ENCODE measurements at regions not wholly inside any gene's neighbourhood (a gene's known extent, or its start where the extent isn't known, plus 50 kb on each side); places are given as distances from the start of the nearest gene placed in this dataset.

DNA sequence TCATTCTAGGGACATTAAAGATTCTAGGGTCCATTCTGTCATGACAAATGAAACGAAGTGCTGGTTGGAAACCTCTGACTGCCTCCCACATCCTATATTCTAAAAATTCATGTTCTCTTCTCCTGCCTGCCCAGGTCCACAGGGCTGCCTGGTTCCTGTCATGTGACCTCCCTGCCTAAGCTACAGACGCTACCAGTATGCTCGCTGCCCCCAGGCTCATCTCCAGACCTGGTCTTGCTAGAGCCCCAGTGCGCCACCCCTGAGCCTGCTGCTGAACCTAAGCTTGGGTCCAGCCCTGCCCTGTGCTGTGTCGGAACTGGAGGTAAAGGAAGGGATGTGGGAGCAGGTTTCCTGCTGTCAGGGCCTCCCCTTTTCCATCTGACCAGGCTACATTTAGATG, 231.6 kb upstream of the CDH5 start:
- Histone ChIP-seq H3K4me1 (replicated peaks in 1 of 4; ENCODE audit: control insufficient read depth in 3 of 4, insufficient read depth in 4 of 4, low read length in 3 of 4) (peaks cover 0 to 4% (median 1%) of the 10 kb centered on the region in 4 experiments; a peak in 2 of 7 replicates), H3K9me3 (ENCODE audit: insufficient read depth in 2 of 2, low read depth in 1 of 2, low read length in 1 of 2) (no peaks in the 10 kb centered on the region), H3K4ac (replicated peaks; ENCODE audit: insufficient read length, low read depth, low read length) (no peak overlapping the region), H3K36me3 (ENCODE audit: control insufficient read depth in 2 of 4, insufficient read depth in 4 of 4, low read length in 3 of 4) (no peaks in the 10 kb centered on the region), H3K56ac (replicated peaks; ENCODE audit: insufficient read length, low read depth, low read length) (no peak overlapping the region), H3K23me2 (ENCODE audit: low read depth, low read length) (no peaks in the 10 kb centered on the region), H2BK120ac (replicated peaks; ENCODE audit: low read depth, low read length) (no peak overlapping the region), H2BK12ac (ENCODE audit: low read depth, low read length) (no peak overlapping the region), H2AFZ (ENCODE audit: low read length) (no peak overlapping the region), H2BK20ac (ENCODE audit: low read length) (no peak overlapping the region), H3K4me2 (ENCODE audit: insufficient read depth in 1 of 2, low read depth in 2 of 2, low read length in 2 of 2) (no peak overlapping the region), H3K27ac (ENCODE audit: low read depth, low read length) (no peak overlapping the region), H3K14ac (ENCODE audit: insufficient read length) (no peak overlapping the region), H3K79me1 (ENCODE audit: low read depth, low read length) (no peaks in the 10 kb centered on the region), H3K27me3 (replicated peaks in 1 of 4; ENCODE audit: control insufficient read depth in 3 of 4, extremely low read depth in 1 of 4, insufficient read depth in 3 of 4, low read length in 3 of 4) (no peaks in the 10 kb centered on the region), H3K79me2 (ENCODE audit: control insufficient read depth in 1 of 2, insufficient read depth in 2 of 2, low read length in 2 of 2) (no peaks in the 10 kb centered on the region), H4K20me1 (replicated peaks in 1 of 2; ENCODE audit: control insufficient read depth in 1 of 2, insufficient read depth in 2 of 2, low read length in 2 of 2) (no peaks in the 10 kb centered on the region), H3K4me3 (ENCODE audit: extremely low read depth in 1 of 4, insufficient read depth in 2 of 4, low read depth in 3 of 4, low read length in 4 of 4) (no peak overlapping the region), H2AK5ac (ENCODE audit: low read depth, low read length) (no peak overlapping the region), H4K8ac (ENCODE audit: extremely low read depth, insufficient read depth, low read length) (no peak overlapping the region), H2BK5ac (ENCODE audit: low read depth, low read length) (no peak overlapping the region), H3K9ac (replicated peaks in 1 of 4; ENCODE audit: extremely low read depth in 1 of 4, low read depth in 3 of 4, low read length in 3 of 4) (no peak overlapping the region), H2BK15ac (ENCODE audit: low read length) (no peak overlapping the region), H3K18ac (ENCODE audit: extremely low read depth, low read length) (no peak overlapping the region), H4K91ac (replicated peaks; ENCODE audit: insufficient read length, low read length) (no peak overlapping the region), H4K5ac (ENCODE audit: insufficient read length, low read depth, low read length) (no peak overlapping the region), H3K23ac (ENCODE audit: insufficient read length) (no peak overlapping the region)
- DNase-seq (ENCODE audit: low read depth in 1 of 2, low spot score in 2 of 2) (no peak), FAIRE-seq (no peak)
- ChIA-PET CTCF (ENCODE audit: partially characterized antibody) (interaction anchor here (1.0 kb wide), 2 partner anchors 31 to 284 kb away, joined by 3 read pairs; no protein-coding TSS in a partner anchor), POLR2A (ENCODE audit: partially characterized antibody) (no interaction called here)
- 77% methylated on average over 4 of the region's 5 CpGs; no CpG with 5 or more reads in 1 of the 2 experiments for WGBS, 2 experiments (ENCODE audit: extremely low coverage in 1 of 2, insufficient coverage in 1 of 2, insufficient read length in 1 of 2, insufficient replicate concordance in 2 of 2, low coverage in 1 of 2, low lambda C conversion rate in 2 of 2, missing lambda C conversion rate in 1 of 2)
- TF ChIP-seq FOSL1 (IDR thresholded peaks at IDR 0.05; ENCODE audit: insufficient read depth, low read depth, low read length) (no peak), YY1 (IDR thresholded peaks at IDR 0.05; ENCODE audit: low read depth, low read length) (no peak), RAD21 (IDR thresholded peaks at IDR 0.05 in 1 of 2, conservative IDR thresholded peaks at IDR 0.05 in 1 of 2; ENCODE audit: low read depth in 2 of 2, low read length in 2 of 2) (no peak), SP4 (IDR thresholded peaks at IDR 0.05; ENCODE audit: low read length) (no peak), JUND (IDR thresholded peaks at IDR 0.05; ENCODE audit: low read length) (no peak), NRF1 (IDR thresholded peaks at IDR 0.05; ENCODE audit: low read depth, low read length) (no peak), POU5F1 (IDR thresholded peaks at IDR 0.05; ENCODE audit: low read depth, low read length) (no peak), KDM4A (IDR thresholded peaks at IDR 0.05; ENCODE audit: low read depth, low read length, severe bottlenecking) (no peak), SP2 (IDR thresholded peaks at IDR 0.05; ENCODE audit: low read length) (no peak), EP300 (IDR thresholded peaks at IDR 0.05; ENCODE audit: borderline replicate concordance in 1 of 2, low read depth in 2 of 2, low read length in 2 of 2) (no peak), POLR2A (IDR thresholded peaks at IDR 0.05; ENCODE audit: control extremely low read depth in 1 of 2, low read depth in 2 of 2, low read length in 2 of 2) (no peak), SIRT6 (IDR thresholded peaks at IDR 0.05; ENCODE audit: low read length) (no peak), JUN (IDR thresholded peaks at IDR 0.05; ENCODE audit: low read depth, low read length) (no peak)

All from H1 (cell line).